Neural progenitor cell (in vitro differentiated cells): ENCODE measurements at regions not wholly inside any gene's neighbourhood (a gene's known extent, or its start where the extent isn't known, plus 50 kb on each side); places are given as distances from the start of the nearest gene placed in this dataset.
"Not testable (repeated sequence)": the region's sequence is repeated elsewhere in the genome, so short reads cannot be mapped to it uniquely, and the experiment has no call there.

Experiments used
- DNase-seq: peaks from one replicate; pipeline ENCODE4 v3.0.0-alpha.2; 2016; ENCODE audit warnings: low spot score
- H2AFZ ChIP-seq: fragments of 200-600 bp; sonication (generic); replicated peaks from 2 replicates; pipeline ENCODE4 v1.6.1; 2016; ENCODE audit warnings: antibody characterized with exemption
- H3F3A ChIP-seq: fragments of 200-600 bp; sonication (generic); 2 replicates; pipeline ENCODE4 v1.6.1; 2016; ENCODE audit warnings: antibody characterized with exemption, low read depth
- H3K27ac ChIP-seq: fragments of 200-600 bp; sonication (generic); 2 replicates; pipeline ENCODE4 v1.5.1; 2016; ENCODE audit warnings: mild to moderate bottlenecking
- H3K27me3 ChIP-seq: fragments of 200-600 bp; sonication (generic); 2 replicates; pipeline ENCODE4 v1.6.1; 2016; ENCODE audit warnings: mild to moderate bottlenecking, moderate library complexity
- H3K36me3 ChIP-seq: fragments of 200-600 bp; sonication (generic); 2 replicates; pipeline ENCODE4 v1.5.1; 2016
- H3K4me1 ChIP-seq: fragments of 200-600 bp; sonication (generic); 2 replicates; pipeline ENCODE4 v1.6.1; 2016; ENCODE audit warnings: mixed run types
- H3K4me2 ChIP-seq: fragments of 200-600 bp; sonication (generic); 2 replicates; pipeline ENCODE4 v1.6.1; 2016
- H3K4me3 ChIP-seq: fragments of 200-600 bp; sonication (generic); 2 replicates; pipeline ENCODE4 v1.5.1; 2016
- H3K79me2 ChIP-seq: fragments of 200-600 bp; sonication (generic); 2 replicates; pipeline ENCODE4 v1.6.1; 2016; ENCODE audit warnings: low read depth
- H3K9ac ChIP-seq: fragments of 200-600 bp; sonication (generic); 2 replicates; pipeline ENCODE4 v1.6.1; 2016
- H3K9me3 ChIP-seq: fragments of 200-600 bp; sonication (generic); 2 replicates; pipeline ENCODE4 v1.5.1; 2016; ENCODE audit warnings: low read depth
- H4K20me1 ChIP-seq: fragments of 200-600 bp; sonication (generic); 2 replicates; pipeline ENCODE4 v1.6.1; 2016; ENCODE audit warnings: low read depth
- H3K27ac Mint-ChIP-seq: 3 replicates; pipeline ENCODE4 v1.8.0; 2021; ENCODE audit warnings: mixed read lengths
- H3K27me3 Mint-ChIP-seq: 2 replicates; pipeline ENCODE4 v1.8.0; 2022; ENCODE audit warnings: low read depth, mild to moderate bottlenecking, inconsistent platforms, moderate library complexity, mixed read lengths; ENCODE audit not compliant: insufficient read depth
- H3K36me3 Mint-ChIP-seq: 3 replicates; pipeline ENCODE4 v1.8.0; 2021; ENCODE audit warnings: mixed read lengths
- H3K4me1 Mint-ChIP-seq: 3 replicates; pipeline ENCODE4 v1.8.0; 2021; ENCODE audit warnings: mixed read lengths
- H3K4me3 Mint-ChIP-seq: 3 replicates; pipeline ENCODE4 v1.8.0; 2021; ENCODE audit warnings: mild to moderate bottlenecking, moderate library complexity, mixed read lengths
- H3K9me3 Mint-ChIP-seq: 3 replicates; pipeline ENCODE4 v1.8.0; 2020; ENCODE audit warnings: mixed read lengths
- EZH2 ChIP-seq: fragments of 200-600 bp; sonication (generic); IDR thresholded peaks from 2 replicates; pipeline ENCODE4 v1.6.1; 2017; ENCODE audit warnings: antibody characterized with exemption, mild to moderate bottlenecking, moderate library complexity
- EZH2phosphoT487 ChIP-seq: fragments of 200-600 bp; sonication (generic); IDR thresholded peaks from 2 replicates; pipeline ENCODE4 v1.6.1; 2017; ENCODE audit warnings: antibody characterized with exemption
- TF ChIP-seq, protein P1 (sequence below): fragments of 200-600 bp; sonication (generic); IDR thresholded peaks from 2 replicates; pipeline ENCODE4 v1.5.1; 2017; ENCODE audit warnings: antibody characterized with exemption, mild to moderate bottlenecking

- H2AFZ ChIP-seq = no peak overlapping the region
- no peaks in the 10 kb centered on the region for H3K36me3 ChIP-seq
- H3K4me3 ChIP-seq = no peak overlapping the region
- H3F3A ChIP-seq = no peaks in the 10 kb centered on the region
- no peaks in the 10 kb centered on the region for H4K20me1 ChIP-seq
- Mint-ChIP-seq H3K36me3 (no peaks in the 10 kb centered on the region), H3K27me3 (no peaks in the 10 kb centered on the region), H3K27ac (no peak overlapping the region), H3K4me3 (no peak overlapping the region), H3K4me1 (peaks cover 4% of the 10 kb centered on the region), H3K9me3 (no peaks in the 10 kb centered on the region)
- no peak overlapping the region for H3K9ac ChIP-seq
- H3K79me2 ChIP-seq = no peaks in the 10 kb centered on the region
- H3K27ac ChIP-seq = no peak overlapping the region
- no peak for DNase-seq
- TF ChIP-seq, protein P1, sequence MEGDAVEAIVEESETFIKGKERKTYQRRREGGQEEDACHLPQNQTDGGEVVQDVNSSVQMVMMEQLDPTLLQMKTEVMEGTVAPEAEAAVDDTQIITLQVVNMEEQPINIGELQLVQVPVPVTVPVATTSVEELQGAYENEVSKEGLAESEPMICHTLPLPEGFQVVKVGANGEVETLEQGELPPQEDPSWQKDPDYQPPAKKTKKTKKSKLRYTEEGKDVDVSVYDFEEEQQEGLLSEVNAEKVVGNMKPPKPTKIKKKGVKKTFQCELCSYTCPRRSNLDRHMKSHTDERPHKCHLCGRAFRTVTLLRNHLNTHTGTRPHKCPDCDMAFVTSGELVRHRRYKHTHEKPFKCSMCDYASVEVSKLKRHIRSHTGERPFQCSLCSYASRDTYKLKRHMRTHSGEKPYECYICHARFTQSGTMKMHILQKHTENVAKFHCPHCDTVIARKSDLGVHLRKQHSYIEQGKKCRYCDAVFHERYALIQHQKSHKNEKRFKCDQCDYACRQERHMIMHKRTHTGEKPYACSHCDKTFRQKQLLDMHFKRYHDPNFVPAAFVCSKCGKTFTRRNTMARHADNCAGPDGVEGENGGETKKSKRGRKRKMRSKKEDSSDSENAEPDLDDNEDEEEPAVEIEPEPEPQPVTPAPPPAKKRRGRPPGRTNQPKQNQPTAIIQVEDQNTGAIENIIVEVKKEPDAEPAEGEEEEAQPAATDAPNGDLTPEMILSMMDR = no peak
- no peak for TF ChIP-seq EZH2phosphoT487
- no peak for TF ChIP-seq EZH2
- H3K27me3 ChIP-seq = no peaks in the 10 kb centered on the region
- H3K4me1 ChIP-seq = no peaks in the 10 kb centered on the region
- no peaks in the 10 kb centered on the region for H3K9me3 ChIP-seq
- H3K4me2 ChIP-seq = no peak overlapping the region
Observed at GRCh38 chr3:56952846-56953245, 107.6 kb upstream of the SPATA12 start.

DNA sequence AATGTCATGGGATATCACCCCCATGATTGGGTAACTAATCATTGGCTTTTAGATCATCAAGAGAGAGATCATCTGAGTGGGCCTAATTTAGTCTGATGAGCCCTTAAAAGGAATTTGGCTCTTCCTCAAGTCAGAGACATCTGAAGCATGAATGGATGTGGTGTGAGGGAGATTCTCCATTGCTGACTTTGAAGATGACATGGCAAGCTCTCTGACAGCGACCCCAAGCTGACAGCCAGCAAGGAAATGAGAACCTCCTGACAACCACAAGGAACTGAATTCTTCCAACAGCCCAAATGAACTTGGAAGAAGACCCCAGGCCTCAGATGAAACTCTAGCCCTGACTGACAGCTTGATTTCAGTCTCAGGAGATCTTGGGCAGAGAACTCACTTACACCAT is 108.4 kb upstream of the SPATA12 start:
- peaks cover 4% of the 10 kb centered on the region for H3K4me1 Mint-ChIP-seq
- Histone ChIP-seq H3F3A (no peaks in the 10 kb centered on the region), H3K9ac (no peak overlapping the region), H2AFZ (no peak overlapping the region), H3K4me1 (no peaks in the 10 kb centered on the region), H3K27me3 (no peaks in the 10 kb centered on the region), H3K4me3 (no peak overlapping the region), H3K27ac (no peak overlapping the region), H4K20me1 (no peaks in the 10 kb centered on the region), H3K79me2 (no peaks in the 10 kb centered on the region), H3K9me3 (no peaks in the 10 kb centered on the region), H3K4me2 (no peak overlapping the region), H3K36me3 (no peaks in the 10 kb centered on the region)
- no peak overlapping the region for H3K27ac Mint-ChIP-seq
- H3K4me3 Mint-ChIP-seq = no peak overlapping the region
- H3K9me3 Mint-ChIP-seq = no peaks in the 10 kb centered on the region
- no peaks in the 10 kb centered on the region for H3K36me3 Mint-ChIP-seq
- no peaks in the 10 kb centered on the region for H3K27me3 Mint-ChIP-seq
- no peak for DNase-seq
- TF ChIP-seq EZH2 = no peak
- TF ChIP-seq EZH2phosphoT487 = no peak
- TF ChIP-seq, protein P1 = no peak

DNA sequence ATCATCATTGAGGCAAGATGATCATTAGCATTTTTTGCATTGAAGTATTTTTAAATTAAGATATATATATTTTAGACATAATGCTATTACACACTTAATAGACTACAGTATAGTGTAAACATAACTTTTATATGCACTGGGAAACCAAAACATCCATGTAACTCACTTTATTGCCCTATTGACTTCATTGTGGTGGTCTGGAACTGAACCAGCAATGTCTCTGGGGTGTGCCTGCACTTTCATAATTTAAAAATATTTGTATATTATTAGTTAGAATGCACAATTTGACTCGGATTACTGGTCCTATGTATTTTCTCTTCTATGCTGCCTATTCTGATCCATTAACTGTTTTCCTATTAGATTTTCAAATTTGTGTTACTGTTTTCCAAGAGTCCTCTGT is 109.1 kb upstream of the SPATA12 start:
- no peaks in the 10 kb centered on the region for H3K9me3 ChIP-seq
- H3K27me3 Mint-ChIP-seq = no peaks in the 10 kb centered on the region
- no peaks in the 10 kb centered on the region for H3K4me1 ChIP-seq
- no peak overlapping the region for H3K27ac Mint-ChIP-seq
- TF ChIP-seq EZH2phosphoT487 (no peak), EZH2 (no peak)
- H3K9ac ChIP-seq = no peak overlapping the region
- H3K27ac ChIP-seq = no peak overlapping the region
- H3K27me3 ChIP-seq = no peaks in the 10 kb centered on the region
- peaks cover 2% of the 10 kb centered on the region for H3K36me3 Mint-ChIP-seq
- H3K4me2 ChIP-seq = no peak overlapping the region
- peaks cover 3% of the 10 kb centered on the region for H3K9me3 Mint-ChIP-seq
- H2AFZ ChIP-seq = no peak overlapping the region
- no peaks in the 10 kb centered on the region for H3K36me3 ChIP-seq
- no peak for DNase-seq
- H3K4me1 Mint-ChIP-seq = peaks cover 4% of the 10 kb centered on the region
- no peaks in the 10 kb centered on the region for H4K20me1 ChIP-seq
- no peaks in the 10 kb centered on the region for H3K79me2 ChIP-seq
- H3K4me3 Mint-ChIP-seq = no peak overlapping the region
- no peak overlapping the region for H3K4me3 ChIP-seq
- no peaks in the 10 kb centered on the region for H3F3A ChIP-seq

GRCh38 chr3:56945378-56945777 is 115.1 kb upstream of the SPATA12 start:
- H3K27me3 ChIP-seq, H3F3A ChIP-seq, H3K36me3 Mint-ChIP-seq, H3K4me2 ChIP-seq, H3K36me3 ChIP-seq, H2AFZ ChIP-seq, H3K4me3 ChIP-seq, H3K4me3 Mint-ChIP-seq, DNase-seq, H3K9me3 ChIP-seq, H3K27ac ChIP-seq, H3K4me1 ChIP-seq, H3K27ac Mint-ChIP-seq, H4K20me1 ChIP-seq, H3K9ac ChIP-seq, H3K27me3 Mint-ChIP-seq, H3K79me2 ChIP-seq, H3K4me1 Mint-ChIP-seq: not testable (repeated sequence)
- peaks cover 15% of the 10 kb centered on the region for H3K9me3 Mint-ChIP-seq
